CD4-positive, alpha-beta T cell treated with Interleukin-4 for 4 hours (primary cell): ENCODE measurements at regions not wholly inside any gene's neighbourhood (a gene's known extent, or its start where the extent isn't known, plus 50 kb on each side); places are given as distances from the start of the nearest gene placed in this dataset.
"Not testable (repeated sequence)": the region's sequence is repeated elsewhere in the genome, so short reads cannot be mapped to it uniquely, and the experiment has no call there.

Experiments
- DNase-seq: peaks from one replicate; pipeline ENCODE4 v3.0.0-alpha.2; 2020

GRCh38 chr6:164097551-164098398, 683.3 kb downstream of the QKI start:
- no peak for DNase-seq

GRCh38 chr6:164097056-164097455, 682.5 kb downstream of the QKI start:
- no peak for DNase-seq

GRCh38 chr6:164095056-164095455, 680.5 kb downstream of the QKI start:
- DNase-seq: no peak

- no peak for DNase-seq
Measured at GRCh38 chr6:164087870-164088269, 673.4 kb downstream of the QKI start.

GRCh38 chr6:164087211-164087610, 672.7 kb downstream of the QKI start:
- no peak for DNase-seq

- no peak for DNase-seq
Measured at GRCh38 chr6:164086076-164086887, 671.8 kb downstream of the QKI start.

GRCh38 chr6:164085091-164086075, 670.9 kb downstream of the QKI start:
- DNase-seq: no peak

GRCh38 chr6:164079275-164079600, 664.7 kb downstream of the QKI start:
- DNase-seq: no peak

GRCh38 chr6:164078532-164079274, 664.2 kb downstream of the QKI start:
- no peak for DNase-seq

GRCh38 chr6:164076818-164077532, 662.5 kb downstream of the QKI start:
- DNase-seq: not testable (repeated sequence)

- DNase-seq: no peak
Measured at GRCh38 chr6:164075981-164076615, 661.6 kb downstream of the QKI start.

- DNase-seq: no peak
Measured at GRCh38 chr6:164072240-164072666, 657.7 kb downstream of the QKI start.

GRCh38 chr6:164069350-164069990, 655.0 kb downstream of the QKI start:
- no peak for DNase-seq

- DNase-seq: no peak
Measured at GRCh38 chr6:164068527-164068926, 654.0 kb downstream of the QKI start.

GRCh38 chr6:164066766-164067165, 652.2 kb downstream of the QKI start:
- no peak for DNase-seq

GRCh38 chr6:164066335-164066734, 651.8 kb downstream of the QKI start:
- DNase-seq: no peak

GRCh38 chr6:164063346-164063745, 648.8 kb downstream of the QKI start:
- no peak for DNase-seq

GRCh38 chr6:164062872-164063271, 648.4 kb downstream of the QKI start:
- DNase-seq: no peak

- DNase-seq: no peak
Measured at GRCh38 chr6:164057876-164058275, 643.4 kb downstream of the QKI start.

GRCh38 chr6:164051427-164051826, 636.9 kb downstream of the QKI start:
- no peak for DNase-seq
